Natural killer cell (primary cell): ENCODE measurements at regions not wholly inside any gene's neighbourhood (a gene's known extent, or its start where the extent isn't known, plus 50 kb on each side); places are given as distances from the start of the nearest gene placed in this dataset.

Source experiments
- ATAC-seq, 3 donors: fragments of 150-1000 bp in 2 of 3; fragments of 200-7000 bp in 1 of 3; cut with Tn5 transposase; 1 replicate in 1 of 3; 2 replicates in 2 of 3; pipeline ENCODE4 v1.10.0; 2021; ENCODE audit warnings: mild to moderate bottlenecking in 2 of 3, moderate library complexity in 2 of 3
- DNase-seq, 2 donors: peaks; one replicate each; pipeline versions ENCODE4 v3.0.0 to v3.0.0-alpha.2; 2013 to 2021; ENCODE audit warnings: mixed read lengths in 1 of 2
- H3K27ac ChIP-seq: one replicate; pipeline ENCODE4 v1.5.1; 2013; ENCODE audit warnings: mild to moderate bottlenecking, low read length
- H3K27me3 ChIP-seq: one replicate; pipeline ENCODE4 v1.6.1; 2013; ENCODE audit warnings: low read length; ENCODE audit not compliant: control insufficient read depth, insufficient read depth
- H3K36me3 ChIP-seq: one replicate; pipeline ENCODE4 v1.6.1; 2013; ENCODE audit warnings: low read length; ENCODE audit not compliant: control insufficient read depth, insufficient read depth
- H3K4me1 ChIP-seq: one replicate; pipeline ENCODE4 v1.6.1; 2013; ENCODE audit warnings: low read length; ENCODE audit not compliant: control insufficient read depth, insufficient read depth
- H3K4me3 ChIP-seq: one replicate; pipeline ENCODE4 v1.5.1; 2013; ENCODE audit warnings: low read length
- H3K9me3 ChIP-seq: one replicate; pipeline ENCODE4 v1.6.1; 2013; ENCODE audit warnings: low read length; ENCODE audit not compliant: control insufficient read depth, insufficient read depth
- H3K27ac Mint-ChIP-seq, 2 donors: one replicate each; pipeline ENCODE4 v1.8.0; 2022; ENCODE audit warnings: mild to moderate bottlenecking in 2 of 2, mixed read lengths in 2 of 2, moderate library complexity in 1 of 2
- H3K27me3 Mint-ChIP-seq, 2 donors: one replicate each; pipeline ENCODE4 v1.8.0; 2022; ENCODE audit warnings: low read depth in 2 of 2, mixed read lengths in 2 of 2
- H3K36me3 Mint-ChIP-seq: one replicate; pipeline ENCODE4 v1.8.0; 2022; ENCODE audit warnings: mixed read lengths
- H3K4me1 Mint-ChIP-seq, 2 donors: one replicate each; pipeline ENCODE4 v1.8.0; 2022; ENCODE audit warnings: mixed read lengths in 2 of 2
- H3K4me3 Mint-ChIP-seq: one replicate; pipeline ENCODE4 v1.8.0; 2022; ENCODE audit warnings: mild to moderate bottlenecking, moderate library complexity, mixed read lengths
- H3K9me3 Mint-ChIP-seq, 2 donors: one replicate each; pipeline ENCODE4 v1.8.0; 2022; ENCODE audit warnings: mixed read lengths in 2 of 2
- WGBS: methylation state at CpG from one replicate; pipeline ENCODE4 v1.1.7; 2013; ENCODE audit warnings: missing lambda C conversion rate; ENCODE audit not compliant: insufficient coverage; 5-methylcytosine and 5-hydroxymethylcytosine counted together
- intact Hi-C: fragments of 100-400 bp; cut with micrococcal nuclease; formaldehyde crosslinking; loops from one replicate; pipeline ENCODE4 v1.14.2; 2022
- TF ChIP-seq, protein P1 (sequence below): fragments of 200-600 bp; IDR thresholded peaks from one replicate; pipeline ENCODE4 v1.8.0; 2022; ENCODE audit warnings: antibody characterized with exemption

DNA sequence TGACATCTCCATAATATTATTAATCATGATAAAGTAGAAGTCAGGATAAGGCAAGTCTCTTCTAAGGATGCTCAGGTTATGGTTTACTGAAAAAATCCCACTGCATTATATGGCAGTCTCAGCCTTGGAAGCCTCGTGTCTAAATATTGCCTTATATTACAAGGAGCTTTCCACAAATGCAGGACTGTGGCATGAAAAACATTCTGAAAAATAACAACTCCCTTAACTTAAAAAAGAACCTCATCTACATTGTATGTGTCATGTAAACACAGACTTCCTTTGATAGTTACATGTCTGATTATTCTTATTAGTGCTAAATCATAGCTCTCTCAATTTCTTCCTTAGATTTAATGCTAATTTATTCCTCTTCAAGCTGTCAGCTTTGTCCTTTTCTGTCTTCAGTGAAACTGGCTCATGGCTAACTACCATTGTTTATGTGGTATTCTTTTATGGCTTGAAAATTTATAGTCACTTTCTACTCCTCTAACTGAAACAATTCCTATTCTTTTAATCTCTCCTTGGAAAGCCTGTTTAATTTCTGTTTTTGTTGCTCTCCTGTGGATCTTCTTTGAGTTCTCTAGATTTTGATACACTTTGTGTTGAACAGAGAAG is 156.1 kb downstream of the KIF20B start:
- intact Hi-C loops: no loop called here
- Histone ChIP-seq H3K27ac (no peak overlapping the region), H3K4me1 (peaks cover 5% of the 10 kb centered on the region), H3K4me3 (no peak overlapping the region), H3K9me3 (no peaks in the 10 kb centered on the region), H3K36me3 (no peaks in the 10 kb centered on the region), H3K27me3 (no peaks in the 10 kb centered on the region)
- H3K4me3 Mint-ChIP-seq: no peak overlapping the region
- H3K36me3 Mint-ChIP-seq: no peaks in the 10 kb centered on the region
- peaks cover 12 to 18% of the 10 kb centered on the region in 2 donors for H3K4me1 Mint-ChIP-seq
- WGBS: 82% methylated on average over 1 of the region's 1 CpG
- no peaks in the 10 kb centered on the region for H3K27me3 Mint-ChIP-seq
- no peak for DNase-seq
- ATAC-seq: no peak
- no peak overlapping the region for H3K27ac Mint-ChIP-seq
- TF ChIP-seq, protein P1, sequence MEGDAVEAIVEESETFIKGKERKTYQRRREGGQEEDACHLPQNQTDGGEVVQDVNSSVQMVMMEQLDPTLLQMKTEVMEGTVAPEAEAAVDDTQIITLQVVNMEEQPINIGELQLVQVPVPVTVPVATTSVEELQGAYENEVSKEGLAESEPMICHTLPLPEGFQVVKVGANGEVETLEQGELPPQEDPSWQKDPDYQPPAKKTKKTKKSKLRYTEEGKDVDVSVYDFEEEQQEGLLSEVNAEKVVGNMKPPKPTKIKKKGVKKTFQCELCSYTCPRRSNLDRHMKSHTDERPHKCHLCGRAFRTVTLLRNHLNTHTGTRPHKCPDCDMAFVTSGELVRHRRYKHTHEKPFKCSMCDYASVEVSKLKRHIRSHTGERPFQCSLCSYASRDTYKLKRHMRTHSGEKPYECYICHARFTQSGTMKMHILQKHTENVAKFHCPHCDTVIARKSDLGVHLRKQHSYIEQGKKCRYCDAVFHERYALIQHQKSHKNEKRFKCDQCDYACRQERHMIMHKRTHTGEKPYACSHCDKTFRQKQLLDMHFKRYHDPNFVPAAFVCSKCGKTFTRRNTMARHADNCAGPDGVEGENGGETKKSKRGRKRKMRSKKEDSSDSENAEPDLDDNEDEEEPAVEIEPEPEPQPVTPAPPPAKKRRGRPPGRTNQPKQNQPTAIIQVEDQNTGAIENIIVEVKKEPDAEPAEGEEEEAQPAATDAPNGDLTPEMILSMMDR: no peak
- no peaks in the 10 kb centered on the region for H3K9me3 Mint-ChIP-seq

DNA sequence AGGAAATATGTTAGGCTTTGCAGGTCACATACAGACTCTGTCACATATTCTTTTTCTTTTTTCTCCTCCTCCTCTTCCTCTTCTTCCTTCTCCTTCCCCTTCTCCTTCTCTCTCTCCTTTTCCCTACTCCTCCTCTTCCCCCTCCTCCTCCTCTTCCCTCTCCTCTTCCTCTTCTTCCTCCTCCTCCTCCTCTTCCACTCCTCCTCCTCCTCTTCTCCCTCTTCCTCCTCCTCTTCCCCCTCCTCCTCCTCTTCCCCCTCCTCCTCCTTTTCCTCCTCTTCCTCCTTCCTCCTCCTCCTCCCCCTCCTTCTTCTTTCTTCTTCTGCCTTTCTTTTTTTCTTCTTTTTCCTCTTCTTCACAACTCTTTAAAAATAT is 159.8 kb downstream of the KIF20B start:
- Histone ChIP-seq H3K9me3 (no peaks in the 10 kb centered on the region), H3K36me3 (no peaks in the 10 kb centered on the region), H3K27ac (peak overlapping the region; percentile 54), H3K27me3 (no peaks in the 10 kb centered on the region), H3K4me3 (no peak overlapping the region), H3K4me1 (peaks cover 5% of the 10 kb centered on the region)
- H3K4me3 Mint-ChIP-seq: peak overlapping the region; percentile 73
- H3K4me1 Mint-ChIP-seq: peaks cover 12 to 18% of the 10 kb centered on the region in 2 donors
- DNase-seq (no peak), ATAC-seq (no peak)
- H3K27ac Mint-ChIP-seq: peak overlapping the region; percentile 60 to 89
- H3K9me3 Mint-ChIP-seq: no peaks in the 10 kb centered on the region
- intact Hi-C loops: no loop called here
- H3K27me3 Mint-ChIP-seq: peaks cover 2 to 17% of the 10 kb centered on the region in 2 donors
- H3K36me3 Mint-ChIP-seq: no peaks in the 10 kb centered on the region
- TF ChIP-seq, protein P1: no peak

DNA sequence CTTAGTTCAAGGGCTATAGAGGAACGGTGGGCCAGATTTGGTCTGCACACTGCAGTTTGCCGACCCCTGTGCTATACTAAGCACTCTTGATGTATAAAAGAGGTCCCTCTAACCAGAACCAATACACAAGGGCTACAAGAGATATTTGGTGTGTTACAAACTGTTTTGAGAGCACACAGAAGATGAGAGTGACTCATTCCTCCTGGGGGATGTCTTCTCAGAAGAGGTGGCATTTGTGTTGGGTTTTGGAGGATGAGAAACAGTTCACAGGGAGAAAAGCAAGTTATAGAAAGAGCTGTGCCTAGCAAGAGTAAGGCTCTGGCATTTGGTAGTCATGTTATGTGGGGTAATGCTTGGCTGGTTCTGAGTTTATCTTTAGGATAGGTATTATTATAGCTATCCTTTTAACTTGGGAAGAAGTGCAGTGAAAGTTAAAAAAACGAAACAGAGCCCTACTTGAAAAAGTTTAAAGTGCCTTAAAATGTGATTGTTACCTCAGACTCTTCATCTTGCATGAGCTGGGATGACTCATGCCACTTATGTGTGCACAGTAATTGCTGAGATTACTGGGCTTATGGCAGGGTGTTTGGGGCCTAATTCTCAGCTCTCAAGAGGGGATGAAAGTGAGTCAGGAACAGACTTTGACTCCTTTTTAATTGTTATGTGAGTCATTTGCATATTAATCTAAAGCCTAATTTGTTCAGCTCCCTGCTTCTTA is 160.4 kb downstream of the KIF20B start:
- Histone ChIP-seq H3K27me3 (no peaks in the 10 kb centered on the region), H3K9me3 (no peaks in the 10 kb centered on the region), H3K27ac (no peak overlapping the region), H3K4me1 (peaks cover 5% of the 10 kb centered on the region), H3K4me3 (no peak overlapping the region), H3K36me3 (no peaks in the 10 kb centered on the region)
- Mint-ChIP-seq H3K9me3 (no peaks in the 10 kb centered on the region), H3K27me3 (peaks cover 2 to 17% of the 10 kb centered on the region in 2 donors), H3K4me3 (peak overlapping the region; percentile 73), H3K27ac (peak overlapping the region; percentile 60 to 89), H3K36me3 (no peaks in the 10 kb centered on the region), H3K4me1 (peaks cover 12 to 18% of the 10 kb centered on the region in 2 donors)
- DNase-seq (peak in 1 of 2 donors; percentile 18), ATAC-seq (peak in 1 of 3 donors; percentile 44)
- intact Hi-C loops: no loop called here
- TF ChIP-seq, protein P1: no peak
- WGBS: 76% methylated on average over 1 of the region's 3 CpGs
